ENCODE measurements at regions not wholly inside any gene's neighbourhood (a gene's known extent, or its start where the extent isn't known, plus 50 kb on each side); places are given as distances from the start of the nearest gene placed in this dataset.

DNA sequence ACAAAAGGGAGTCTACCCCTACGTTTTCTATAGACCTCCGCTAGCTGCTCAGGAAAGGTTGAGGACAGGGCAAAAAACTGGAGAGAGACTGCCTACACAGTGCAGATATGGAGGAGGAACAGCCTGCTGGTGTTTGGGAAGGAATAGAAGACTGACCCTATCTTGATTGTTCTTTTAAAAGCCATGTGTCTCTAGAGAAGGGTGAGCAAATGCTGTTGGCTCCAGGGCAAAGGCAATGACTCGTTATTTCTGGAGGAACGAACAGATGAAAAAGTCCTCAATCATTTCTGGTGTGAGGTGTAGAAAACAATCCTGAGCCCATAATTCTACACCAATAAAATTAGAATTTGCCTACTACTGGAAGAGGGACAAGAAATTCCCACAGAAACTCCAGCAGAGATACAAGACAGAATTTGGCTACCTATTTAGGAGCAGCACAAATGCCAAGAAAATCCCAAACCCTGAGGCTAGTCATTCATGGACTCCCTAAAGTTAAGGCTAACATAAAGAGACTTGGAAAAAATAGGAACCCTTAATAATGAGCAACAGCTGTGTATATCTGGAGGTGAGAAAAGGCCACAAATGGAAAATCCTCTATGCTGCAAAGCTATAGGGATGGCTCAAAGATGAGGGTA is 1206.3 kb upstream of the CNTN5 start:
- no peak for TF ChIP-seq EZH2 (IDR thresholded peaks at IDR 0.05; ENCODE audit: low read length, unreplicated experiment)
- TF ChIP-seq, protein P1, sequence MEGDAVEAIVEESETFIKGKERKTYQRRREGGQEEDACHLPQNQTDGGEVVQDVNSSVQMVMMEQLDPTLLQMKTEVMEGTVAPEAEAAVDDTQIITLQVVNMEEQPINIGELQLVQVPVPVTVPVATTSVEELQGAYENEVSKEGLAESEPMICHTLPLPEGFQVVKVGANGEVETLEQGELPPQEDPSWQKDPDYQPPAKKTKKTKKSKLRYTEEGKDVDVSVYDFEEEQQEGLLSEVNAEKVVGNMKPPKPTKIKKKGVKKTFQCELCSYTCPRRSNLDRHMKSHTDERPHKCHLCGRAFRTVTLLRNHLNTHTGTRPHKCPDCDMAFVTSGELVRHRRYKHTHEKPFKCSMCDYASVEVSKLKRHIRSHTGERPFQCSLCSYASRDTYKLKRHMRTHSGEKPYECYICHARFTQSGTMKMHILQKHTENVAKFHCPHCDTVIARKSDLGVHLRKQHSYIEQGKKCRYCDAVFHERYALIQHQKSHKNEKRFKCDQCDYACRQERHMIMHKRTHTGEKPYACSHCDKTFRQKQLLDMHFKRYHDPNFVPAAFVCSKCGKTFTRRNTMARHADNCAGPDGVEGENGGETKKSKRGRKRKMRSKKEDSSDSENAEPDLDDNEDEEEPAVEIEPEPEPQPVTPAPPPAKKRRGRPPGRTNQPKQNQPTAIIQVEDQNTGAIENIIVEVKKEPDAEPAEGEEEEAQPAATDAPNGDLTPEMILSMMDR (conservative IDR thresholded peaks at IDR 0.05; ENCODE audit: low read depth, low read length) = no peak
- no peak for TF ChIP-seq EZH2phosphoT487 (IDR thresholded peaks at IDR 0.05; ENCODE audit: borderline replicate concordance, low read length)
- Histone ChIP-seq H4K20me1 (ENCODE audit: low read length) (no peaks in the 10 kb centered on the region), H3K27ac (ENCODE audit: low read length) (no peak overlapping the region), H3K9me2 (replicated peaks; ENCODE audit: low read length) (no peaks in the 10 kb centered on the region), H3K4me2 (ENCODE audit: low read length) (no peak overlapping the region), H2AFZ (ENCODE audit: low read length) (no peak overlapping the region), H3F3A (ENCODE audit: low read length, unreplicated experiment) (no peaks in the 10 kb centered on the region), H3K4me1 (ENCODE audit: insufficient read depth, low read length) (no peaks in the 10 kb centered on the region), H3K27me3 (ENCODE audit: low read length) (no peaks in the 10 kb centered on the region), H3K79me2 (ENCODE audit: low read length) (no peaks in the 10 kb centered on the region), H3K9me3 (ENCODE audit: low read length) (0 out of 2 replicates have a peak, but pooled peaks cover 9% of the 10 kb centered on the region), H3K9ac (ENCODE audit: low read length) (no peak overlapping the region), H3K4me3 (ENCODE audit: low read length) (no peak overlapping the region), H3K36me3 (ENCODE audit: low read depth, low read length) (no peaks in the 10 kb centered on the region)
- DNase-seq = no peak
- ChIA-PET POLR2A (ENCODE audit: unreplicated experiment) (no interaction called here), CTCF (no interaction called here)
- BruUV-seq (replicated peaks) = no TSS peak
- intact Hi-C loops (cut with micrococcal nuclease) = no loop called here
- ATAC-seq = no peak

DNA sequence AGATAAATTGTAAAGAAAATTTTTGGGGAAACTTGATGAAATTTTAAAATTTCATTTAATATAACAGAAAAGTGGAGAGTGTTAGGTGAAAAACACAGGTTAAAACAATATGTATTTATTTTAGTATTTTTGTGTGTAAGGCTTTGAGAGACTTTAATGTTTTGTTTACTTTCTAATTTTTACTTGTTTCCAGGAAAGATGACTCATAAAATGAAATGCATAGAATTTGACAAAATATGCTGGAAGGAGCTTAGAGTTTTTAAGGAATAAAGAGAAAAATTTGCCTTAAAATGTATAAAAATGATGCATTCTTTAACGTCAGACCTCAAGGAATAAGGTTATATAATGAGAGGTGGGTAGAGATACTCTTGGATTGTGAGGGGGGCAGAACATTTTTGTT is 1205.1 kb upstream of the CNTN5 start:
- BruUV-seq (replicated peaks) = no TSS peak
- POLR2A ChIA-PET (ENCODE audit: unreplicated experiment) = no interaction called here

DNA sequence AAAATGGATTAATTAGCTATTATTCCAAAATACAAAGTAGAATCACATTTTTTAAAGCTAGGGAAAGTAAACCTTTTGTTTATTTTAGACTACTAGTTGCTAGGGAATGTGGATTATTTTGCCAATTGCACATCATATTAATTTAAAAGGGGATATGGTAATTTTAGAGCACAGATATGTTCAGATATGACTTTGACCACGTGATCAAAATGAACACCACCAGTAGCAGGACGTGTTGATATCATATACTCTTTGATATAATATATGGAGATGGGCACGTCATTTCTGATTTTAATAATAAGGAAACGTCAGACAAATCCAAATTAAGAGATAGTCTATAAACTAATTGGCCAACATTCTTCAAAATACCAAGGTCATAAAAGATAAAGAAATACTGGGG is 1188.3 kb upstream of the CNTN5 start:
- H3K36me3 ChIP-seq (ENCODE audit: low read depth, low read length) = no peaks in the 10 kb centered on the region
- no peak overlapping the region for H3K27ac ChIP-seq (ENCODE audit: low read length)
- TF ChIP-seq, protein P1 (conservative IDR thresholded peaks at IDR 0.05; ENCODE audit: low read depth, low read length) = no peak
- TF ChIP-seq EZH2 (IDR thresholded peaks at IDR 0.05; ENCODE audit: low read length, unreplicated experiment) = no peak
- no peak for TF ChIP-seq EZH2phosphoT487 (IDR thresholded peaks at IDR 0.05; ENCODE audit: borderline replicate concordance, low read length)
- H3K4me2 ChIP-seq (ENCODE audit: low read length) = no peak overlapping the region
- H3K79me2 ChIP-seq (ENCODE audit: low read length) = no peaks in the 10 kb centered on the region
- H3K9me3 ChIP-seq (ENCODE audit: low read length) = no peaks in the 10 kb centered on the region; the same call in 1 of the 2 replicates
- no peak for ATAC-seq
- no peaks in the 10 kb centered on the region for H3K9me2 ChIP-seq (replicated peaks; ENCODE audit: low read length)
- H4K20me1 ChIP-seq (ENCODE audit: low read length) = no peaks in the 10 kb centered on the region
- ChIA-PET POLR2A (ENCODE audit: unreplicated experiment) (no interaction called here), CTCF (no interaction called here)
- H3K27me3 ChIP-seq (ENCODE audit: low read length) = no peaks in the 10 kb centered on the region
- intact Hi-C loops (cut with micrococcal nuclease) = no loop called here
- H3K9ac ChIP-seq (ENCODE audit: low read length) = no peak overlapping the region
- BruUV-seq (replicated peaks) = no TSS peak
- H3K4me3 ChIP-seq (ENCODE audit: low read length) = no peak overlapping the region
- H2AFZ ChIP-seq (ENCODE audit: low read length) = no peak overlapping the region
- no peaks in the 10 kb centered on the region for H3K4me1 ChIP-seq (ENCODE audit: insufficient read depth, low read length)
- H3F3A ChIP-seq (ENCODE audit: low read length, unreplicated experiment) = no peaks in the 10 kb centered on the region
- no peak for DNase-seq

More for the DNA sequence above, 1205.1 kb upstream of the CNTN5 start:
- Histone ChIP-seq H3K36me3 (ENCODE audit: low read depth, low read length) (no peaks in the 10 kb centered on the region), H3F3A (ENCODE audit: low read length, unreplicated experiment) (no peaks in the 10 kb centered on the region), H3K4me1 (ENCODE audit: insufficient read depth, low read length) (no peaks in the 10 kb centered on the region), H3K27ac (ENCODE audit: low read length) (no peak overlapping the region), H2AFZ (ENCODE audit: low read length) (no peak overlapping the region), H3K4me2 (ENCODE audit: low read length) (no peak overlapping the region), H3K27me3 (ENCODE audit: low read length) (no peaks in the 10 kb centered on the region), H3K9me3 (ENCODE audit: low read length) (0 out of 2 replicates have a peak, but pooled peaks cover 8% of the 10 kb centered on the region), H3K79me2 (ENCODE audit: low read length) (no peaks in the 10 kb centered on the region), H3K4me3 (ENCODE audit: low read length) (no peak overlapping the region), H3K9me2 (replicated peaks; ENCODE audit: low read length) (no peaks in the 10 kb centered on the region), H3K9ac (ENCODE audit: low read length) (no peak overlapping the region), H4K20me1 (ENCODE audit: low read length) (no peaks in the 10 kb centered on the region)
- TF ChIP-seq, protein P1 (conservative IDR thresholded peaks at IDR 0.05; ENCODE audit: low read depth, low read length) = no peak
- TF ChIP-seq EZH2phosphoT487 (IDR thresholded peaks at IDR 0.05; ENCODE audit: borderline replicate concordance, low read length) (no peak), EZH2 (IDR thresholded peaks at IDR 0.05; ENCODE audit: low read length, unreplicated experiment) (no peak)
- CTCF ChIA-PET = no interaction called here
- intact Hi-C loops (cut with micrococcal nuclease) = no loop called here
- no peak for ATAC-seq
- DNase-seq = no peak
